Mammary epithelial cell (primary cell): ENCODE measurements at regions not wholly inside any gene's neighbourhood (a gene's known extent, or its start where the extent isn't known, plus 50 kb on each side); places are given as distances from the start of the nearest gene placed in this dataset.

Source experiments
- CTCF ChIP-seq, 2 donors: IDR thresholded peaks in 1 of 2; conservative IDR thresholded peaks in 1 of 2; 2 replicates each; pipeline ENCODE4 v1.5.1; 2011 to 2012; ENCODE audit warnings: inconsistent platforms in 2 of 2, low read length in 2 of 2, mild to moderate bottlenecking in 2 of 2, control low read depth in 1 of 2, low read depth in 1 of 2; ENCODE audit not compliant: insufficient read depth in 1 of 2; ENCODE audit errors: extremely low read depth in 1 of 2
- EZH2 ChIP-seq: IDR thresholded peaks from 2 replicates; pipeline ENCODE4 v1.6.1; 2012; ENCODE audit warnings: low read length, inconsistent platforms, borderline replicate concordance

GRCh38 chr14:101176535-101177205 lies 273.1 kb upstream of the RTL1 start:
- TF ChIP-seq CTCF (conservative IDR thresholded peaks at IDR 0.05 in 1 of 2, IDR thresholded peaks at IDR 0.05 in 1 of 2; ENCODE audit: extremely low read depth in 1 of 2, insufficient read depth in 1 of 2, low read depth in 1 of 2, low read length in 2 of 2) (no peak), EZH2 (no peak)
